GM21825 (cell line): ENCODE measurements at regions not wholly inside any gene's neighbourhood (a gene's known extent, or its start where the extent isn't known, plus 50 kb on each side); places are given as distances from the start of the nearest gene placed in this dataset.
"Not testable (repeated sequence)": the region's sequence is repeated elsewhere in the genome, so short reads cannot be mapped to it uniquely, and the experiment has no call there.

Source experiments
- ATAC-seq: cut with Tn5 transposase; IDR thresholded peaks from one replicate; pipeline ENCODE4 v1.9.1; 2021; ENCODE audit warnings: mild to moderate bottlenecking, moderate library complexity; ENCODE audit not compliant: unreplicated experiment

GRCh38 chr10:7108141-7108540, 302.7 kb downstream of the SFMBT2 start:
- ATAC-seq: no peak

GRCh38 chr10:7107285-7107684, 303.5 kb downstream of the SFMBT2 start:
- ATAC-seq: no peak

DNA sequence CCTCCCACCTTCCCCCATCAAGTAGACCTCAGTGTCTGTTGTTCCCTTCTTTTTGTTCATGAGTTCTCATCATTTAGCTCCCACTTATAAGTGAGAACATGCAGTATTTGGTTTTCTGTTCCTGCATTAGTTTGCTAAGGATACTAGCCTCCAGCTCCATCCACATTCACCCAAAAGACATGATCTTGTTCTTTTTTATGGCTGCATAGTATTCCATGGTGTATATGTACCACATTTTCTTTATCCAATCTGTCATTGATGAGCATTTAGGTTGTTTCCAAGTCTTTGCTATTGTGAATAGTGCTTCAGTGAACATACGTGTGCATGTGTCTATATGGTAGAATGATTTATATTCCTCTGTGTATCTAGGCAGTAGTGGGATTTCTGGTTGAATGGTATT, 306.5 kb downstream of the SFMBT2 start:
- ATAC-seq: not testable (repeated sequence)

- no peak for ATAC-seq
These were observed 308.1 kb downstream of the SFMBT2 start for GRCh38 chr10:7102557-7103349.

GRCh38 chr10:7102084-7102483, 308.8 kb downstream of the SFMBT2 start:
- ATAC-seq: no peak

DNA sequence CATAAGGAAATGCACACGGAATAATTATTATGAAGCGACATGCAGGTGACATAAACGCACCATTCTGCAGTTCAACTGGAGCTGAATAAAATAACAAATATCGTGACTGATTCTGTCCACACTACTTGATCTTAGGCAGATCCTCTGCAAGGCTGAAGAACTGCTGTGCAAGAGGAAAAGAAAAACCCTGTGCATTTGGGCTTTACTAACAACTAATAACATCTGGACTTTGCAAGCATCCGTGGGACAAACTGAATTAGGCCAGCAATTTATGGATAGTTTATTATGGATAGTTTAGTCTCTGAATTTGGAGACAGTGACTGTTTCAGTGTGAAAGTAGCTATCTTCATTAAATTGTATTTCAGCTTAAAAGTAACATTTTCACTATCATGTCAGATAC, 309.4 kb downstream of the SFMBT2 start:
- no peak for ATAC-seq

DNA sequence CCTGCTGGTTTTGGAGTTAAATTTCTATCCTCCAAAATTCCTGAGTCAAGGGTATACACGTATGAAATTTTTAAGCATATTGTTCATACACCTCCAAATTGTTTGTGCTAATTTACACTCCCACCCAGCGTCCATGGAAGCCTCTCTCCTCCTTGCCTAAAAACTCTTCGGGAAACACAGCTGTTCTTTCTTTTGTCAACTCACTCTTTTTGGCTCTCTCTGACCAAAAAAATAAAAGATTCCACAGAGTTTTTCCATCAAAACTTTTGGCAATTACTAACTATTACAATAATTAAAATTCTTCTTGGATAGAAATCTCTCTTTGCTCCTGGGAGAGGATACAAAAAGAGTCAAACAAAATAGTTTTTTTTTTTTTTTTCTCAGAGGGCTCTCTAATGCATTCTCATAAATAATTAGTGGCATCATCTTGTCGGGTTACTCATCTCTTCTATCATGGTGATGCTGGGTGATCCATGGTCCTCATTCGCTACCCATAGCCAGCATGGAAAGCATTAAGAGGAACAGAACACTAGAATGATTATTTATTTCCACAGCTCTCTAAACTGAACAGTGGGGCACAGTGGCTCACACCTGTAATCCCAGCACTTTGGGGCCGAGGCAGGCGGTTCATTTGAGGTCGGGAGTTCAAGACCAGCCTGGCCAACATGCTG, 310.7 kb downstream of the SFMBT2 start:
- no peak for ATAC-seq

- no peak for ATAC-seq
These were observed 312.6 kb downstream of the SFMBT2 start for GRCh38 chr10:7098160-7098762.

- no peak for ATAC-seq
These were observed 316.1 kb downstream of the SFMBT2 start for GRCh38 chr10:7094781-7095180.

GRCh38 chr10:7093368-7093767, 317.5 kb downstream of the SFMBT2 start:
- ATAC-seq: no peak

GRCh38 chr10:7092603-7093002, 318.2 kb downstream of the SFMBT2 start:
- no peak for ATAC-seq

DNA sequence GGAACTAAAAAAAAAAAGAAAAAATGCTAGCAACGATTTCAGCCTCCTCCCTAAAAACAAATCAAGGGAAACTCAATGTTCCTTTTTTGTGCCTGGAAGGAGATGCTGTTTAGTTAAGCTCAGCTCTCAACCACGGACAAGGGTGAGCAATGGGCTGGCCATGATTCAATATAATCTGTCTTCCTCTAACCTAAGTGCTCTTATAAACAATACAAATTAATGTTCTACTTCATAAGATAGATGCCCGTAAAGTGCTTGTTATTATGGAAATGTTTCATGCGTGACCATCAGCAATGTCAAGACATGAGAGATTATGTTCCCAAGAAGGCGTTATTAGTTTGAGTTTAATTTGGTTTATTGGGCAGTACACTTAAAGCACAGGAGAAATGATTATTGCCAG, 320.3 kb downstream of the SFMBT2 start:
- ATAC-seq: no peak

- no peak for ATAC-seq
These were observed 324.8 kb downstream of the SFMBT2 start for GRCh38 chr10:7085913-7086589.

DNA sequence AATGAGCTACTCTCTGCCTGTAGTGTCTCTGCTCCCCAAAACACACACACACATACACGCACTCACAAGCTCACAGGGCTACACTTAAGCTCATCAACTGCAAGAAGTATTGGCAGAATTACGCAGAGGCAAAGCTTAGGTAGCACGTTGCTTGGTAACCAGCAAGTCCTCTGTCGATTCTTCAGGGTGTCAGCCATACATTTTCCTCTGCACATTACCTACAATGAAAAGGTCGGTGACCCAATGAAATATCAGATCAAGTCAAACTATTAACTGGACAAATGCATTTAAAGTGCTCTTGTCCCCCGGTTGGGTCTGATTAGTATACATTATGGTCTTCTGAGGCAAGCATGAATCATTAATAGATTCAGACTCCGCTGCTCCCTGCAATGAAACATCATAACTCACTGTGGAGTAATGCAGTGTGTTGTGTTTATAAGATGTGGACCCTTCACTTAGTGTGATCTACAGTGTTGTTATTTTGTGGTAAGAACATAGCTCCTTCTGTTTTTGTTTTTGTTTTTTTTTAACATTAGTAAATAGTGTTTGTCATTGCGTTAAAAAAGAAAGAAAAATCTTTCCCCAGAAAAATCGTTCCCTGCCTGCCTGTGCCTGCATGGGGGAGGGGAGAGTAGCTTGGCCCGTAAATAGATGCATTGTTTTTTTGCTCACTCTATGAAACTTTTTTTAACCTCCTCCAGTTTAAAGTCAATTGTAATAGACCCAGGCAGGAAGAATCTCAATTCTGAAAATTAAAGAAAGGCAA, 325.5 kb downstream of the SFMBT2 start:
- ATAC-seq: no peak

- ATAC-seq: no peak
These were observed 326.4 kb downstream of the SFMBT2 start for GRCh38 chr10:7084280-7085005.

DNA sequence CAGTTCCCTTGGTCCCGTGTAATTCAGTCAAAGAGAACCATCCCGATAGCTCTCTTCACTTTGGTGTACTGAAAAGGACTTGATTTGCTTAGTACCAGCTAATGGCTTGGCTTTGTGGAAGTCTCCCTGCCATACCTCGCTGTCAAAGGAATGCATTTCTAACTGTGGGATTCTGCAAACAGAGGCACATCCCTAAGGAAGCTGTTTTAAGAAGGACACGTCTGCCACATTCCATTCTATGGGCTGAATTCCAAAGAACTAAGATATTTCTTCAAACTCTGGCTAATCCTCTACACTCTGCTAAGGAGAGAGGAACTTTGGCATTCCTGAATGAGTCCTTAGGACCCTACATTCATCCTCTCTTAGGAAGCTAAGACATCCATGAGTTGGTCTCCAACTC, 327.9 kb downstream of the SFMBT2 start:
- no peak for ATAC-seq

GRCh38 chr10:7077880-7078279, 333.0 kb downstream of the SFMBT2 start:
- no peak for ATAC-seq

- ATAC-seq: no peak
These were observed 335.0 kb downstream of the SFMBT2 start for GRCh38 chr10:7075851-7076250.

GRCh38 chr10:7075110-7075509, 335.7 kb downstream of the SFMBT2 start:
- no peak for ATAC-seq

DNA sequence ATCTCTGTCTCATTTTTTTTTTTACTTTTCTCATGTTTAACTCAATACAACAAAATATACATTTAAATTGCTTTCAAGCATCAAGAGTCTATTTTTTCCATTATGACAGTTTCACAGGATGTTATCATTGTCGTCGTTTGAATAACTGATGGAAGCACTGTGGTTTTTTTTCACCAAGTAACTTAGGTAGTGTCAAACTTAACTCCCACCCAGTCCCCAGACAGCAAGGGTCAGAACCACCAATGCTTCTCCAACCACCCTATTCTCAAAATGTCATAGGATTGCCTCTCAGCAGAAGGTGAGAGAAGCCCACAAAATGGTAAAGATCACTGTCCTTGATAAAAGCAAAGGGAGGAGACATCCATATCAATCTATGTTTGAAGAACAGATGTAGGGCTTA, 339.4 kb downstream of the SFMBT2 start:
- ATAC-seq: no peak
